ENCODE measurements at regions not wholly inside any gene's neighbourhood (a gene's known extent, or its start where the extent isn't known, plus 50 kb on each side); places are given as distances from the start of the nearest gene placed in this dataset.

GRCh38 chr1:169052727-169053126, 53.8 kb upstream of the ATP1B1 start:
- no peak for DNase-seq
- no peak for ATAC-seq

- DNase-seq (no peak), ATAC-seq (no peak)
These were observed 53.3 kb upstream of the ATP1B1 start for GRCh38 chr1:169053196-169053595.
